ENCODE measurements at regions not wholly inside any gene's neighbourhood (a gene's known extent, or its start where the extent isn't known, plus 50 kb on each side); places are given as distances from the start of the nearest gene placed in this dataset.

DNA sequence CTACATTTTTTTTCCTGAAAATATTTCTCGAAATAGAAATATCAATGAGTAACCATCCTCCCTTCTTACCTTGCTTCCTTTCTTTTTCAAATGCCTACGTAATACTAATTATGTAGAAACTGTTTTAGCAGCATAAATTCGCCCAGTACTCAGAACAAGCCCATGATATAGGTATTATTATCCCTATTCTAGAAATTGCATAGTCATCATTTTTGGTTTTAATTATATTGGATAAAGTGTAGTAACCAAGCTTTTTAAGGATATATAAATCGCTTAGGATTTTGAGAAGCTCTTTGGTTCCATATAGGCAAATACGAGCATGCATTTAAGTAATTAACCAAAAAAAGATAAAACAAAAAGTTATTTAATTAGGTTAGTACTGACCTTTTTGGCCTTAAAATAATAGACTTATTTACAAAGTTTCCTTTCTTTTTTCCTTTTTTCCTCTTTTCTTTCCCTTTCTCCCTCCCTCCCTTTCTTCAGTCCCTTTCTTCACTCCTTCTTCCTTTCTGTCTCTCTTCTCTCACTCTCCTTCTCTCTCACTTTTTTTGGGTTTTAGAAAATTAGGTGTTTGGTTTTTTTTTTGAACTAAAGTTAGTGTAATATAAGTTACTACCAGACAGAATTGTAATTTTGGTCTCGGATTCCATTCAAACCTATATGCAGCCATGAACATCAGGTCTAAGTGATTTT, 457.7 kb downstream of the RFPL4B start:
- TF ChIP-seq, protein P1, sequence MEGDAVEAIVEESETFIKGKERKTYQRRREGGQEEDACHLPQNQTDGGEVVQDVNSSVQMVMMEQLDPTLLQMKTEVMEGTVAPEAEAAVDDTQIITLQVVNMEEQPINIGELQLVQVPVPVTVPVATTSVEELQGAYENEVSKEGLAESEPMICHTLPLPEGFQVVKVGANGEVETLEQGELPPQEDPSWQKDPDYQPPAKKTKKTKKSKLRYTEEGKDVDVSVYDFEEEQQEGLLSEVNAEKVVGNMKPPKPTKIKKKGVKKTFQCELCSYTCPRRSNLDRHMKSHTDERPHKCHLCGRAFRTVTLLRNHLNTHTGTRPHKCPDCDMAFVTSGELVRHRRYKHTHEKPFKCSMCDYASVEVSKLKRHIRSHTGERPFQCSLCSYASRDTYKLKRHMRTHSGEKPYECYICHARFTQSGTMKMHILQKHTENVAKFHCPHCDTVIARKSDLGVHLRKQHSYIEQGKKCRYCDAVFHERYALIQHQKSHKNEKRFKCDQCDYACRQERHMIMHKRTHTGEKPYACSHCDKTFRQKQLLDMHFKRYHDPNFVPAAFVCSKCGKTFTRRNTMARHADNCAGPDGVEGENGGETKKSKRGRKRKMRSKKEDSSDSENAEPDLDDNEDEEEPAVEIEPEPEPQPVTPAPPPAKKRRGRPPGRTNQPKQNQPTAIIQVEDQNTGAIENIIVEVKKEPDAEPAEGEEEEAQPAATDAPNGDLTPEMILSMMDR (IDR thresholded peaks at IDR 0.05): no peak
- TF ChIP-seq TCF7L2 (IDR thresholded peaks at IDR 0.05; ENCODE audit: low read depth, low read length) (no peak), POLR2AphosphoS5 (IDR thresholded peaks at IDR 0.05; ENCODE audit: low read depth, low read length) (no peak), SIN3A (IDR thresholded peaks at IDR 0.05; ENCODE audit: borderline replicate concordance, insufficient read depth, low read depth, low read length) (no peak)
- TF ChIP-seq, protein P2, sequence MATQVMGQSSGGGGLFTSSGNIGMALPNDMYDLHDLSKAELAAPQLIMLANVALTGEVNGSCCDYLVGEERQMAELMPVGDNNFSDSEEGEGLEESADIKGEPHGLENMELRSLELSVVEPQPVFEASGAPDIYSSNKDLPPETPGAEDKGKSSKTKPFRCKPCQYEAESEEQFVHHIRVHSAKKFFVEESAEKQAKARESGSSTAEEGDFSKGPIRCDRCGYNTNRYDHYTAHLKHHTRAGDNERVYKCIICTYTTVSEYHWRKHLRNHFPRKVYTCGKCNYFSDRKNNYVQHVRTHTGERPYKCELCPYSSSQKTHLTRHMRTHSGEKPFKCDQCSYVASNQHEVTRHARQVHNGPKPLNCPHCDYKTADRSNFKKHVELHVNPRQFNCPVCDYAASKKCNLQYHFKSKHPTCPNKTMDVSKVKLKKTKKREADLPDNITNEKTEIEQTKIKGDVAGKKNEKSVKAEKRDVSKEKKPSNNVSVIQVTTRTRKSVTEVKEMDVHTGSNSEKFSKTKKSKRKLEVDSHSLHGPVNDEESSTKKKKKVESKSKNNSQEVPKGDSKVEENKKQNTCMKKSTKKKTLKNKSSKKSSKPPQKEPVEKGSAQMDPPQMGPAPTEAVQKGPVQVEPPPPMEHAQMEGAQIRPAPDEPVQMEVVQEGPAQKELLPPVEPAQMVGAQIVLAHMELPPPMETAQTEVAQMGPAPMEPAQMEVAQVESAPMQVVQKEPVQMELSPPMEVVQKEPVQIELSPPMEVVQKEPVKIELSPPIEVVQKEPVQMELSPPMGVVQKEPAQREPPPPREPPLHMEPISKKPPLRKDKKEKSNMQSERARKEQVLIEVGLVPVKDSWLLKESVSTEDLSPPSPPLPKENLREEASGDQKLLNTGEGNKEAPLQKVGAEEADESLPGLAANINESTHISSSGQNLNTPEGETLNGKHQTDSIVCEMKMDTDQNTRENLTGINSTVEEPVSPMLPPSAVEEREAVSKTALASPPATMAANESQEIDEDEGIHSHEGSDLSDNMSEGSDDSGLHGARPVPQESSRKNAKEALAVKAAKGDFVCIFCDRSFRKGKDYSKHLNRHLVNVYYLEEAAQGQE (IDR thresholded peaks at IDR 0.05; ENCODE audit: insufficient read depth in 1 of 2, low read depth in 2 of 2, low read length in 1 of 2): no peak
- CTCF ChIA-PET: no interaction called here
- Histone ChIP-seq H3K27ac (ENCODE audit: low read length) (no peak overlapping the region), H3K36me3 (ENCODE audit: control insufficient read depth, insufficient read depth, low read length) (no peaks in the 10 kb centered on the region), H3K4me1 (ENCODE audit: control insufficient read depth, insufficient read depth, low read length) (no peaks in the 10 kb centered on the region), H3K4me3 (ENCODE audit: low read depth in 2 of 2, low read length in 2 of 2) (no peak overlapping the region), H3K27me3 (ENCODE audit: control insufficient read depth, insufficient read depth, low read length) (no peaks in the 10 kb centered on the region), H3K9me3 (ENCODE audit: control insufficient read depth, insufficient read depth, low read depth, low read length) (no peaks in the 10 kb centered on the region)
- intact Hi-C loops (cut with micrococcal nuclease; ENCODE audit: unreplicated experiment) (no loop called here), in situ Hi-C loops (cut with HindIII; ENCODE audit: low pct_unique_long_range_greater_than_20kb, low sequenced_read_pairs) (no loop called here)
- ATAC-seq (no peak), DNase-seq (ENCODE audit: low read depth, low spot score) (no peak)
- no TSS peak for BruUV-seq (replicated peaks)
- POLR2A ChIA-PET: no interaction called here

DNA sequence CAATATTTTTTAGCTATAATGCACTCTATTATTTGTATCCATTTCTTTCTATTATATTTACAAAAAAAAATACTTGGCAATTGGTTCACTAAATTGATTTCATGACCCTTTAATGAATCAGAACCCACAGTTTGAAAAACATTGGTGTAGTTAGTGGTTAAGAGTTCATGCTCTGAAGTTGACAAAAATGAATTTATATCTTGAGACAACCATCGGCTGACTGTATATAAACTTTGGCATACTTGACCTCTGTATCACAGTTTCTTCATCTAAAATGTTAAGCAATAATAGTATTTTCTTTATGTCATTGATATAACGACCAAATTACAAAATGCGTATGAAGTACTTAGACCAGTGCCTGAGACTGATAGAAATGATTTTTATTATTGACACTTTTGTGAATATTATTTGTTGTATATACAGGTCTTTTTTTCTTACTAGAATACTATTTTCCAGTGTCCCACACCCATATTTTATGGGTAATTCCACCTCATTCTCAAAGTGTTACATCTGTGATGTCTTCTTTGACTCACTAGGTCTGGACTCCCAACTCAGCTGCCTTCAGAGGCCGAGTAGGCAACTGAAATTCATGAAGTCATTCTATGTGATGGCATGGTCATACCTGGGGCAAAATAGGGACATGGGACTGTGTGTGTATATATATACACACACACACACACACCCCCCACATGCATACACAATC, 459.2 kb downstream of the RFPL4B start:
- no peaks in the 10 kb centered on the region for H3K4me1 ChIP-seq (ENCODE audit: control insufficient read depth, insufficient read depth, low read length)
- no peaks in the 10 kb centered on the region for H3K36me3 ChIP-seq (ENCODE audit: control insufficient read depth, insufficient read depth, low read length)
- no peak for DNase-seq (ENCODE audit: low read depth, low spot score)
- intact Hi-C loops (cut with micrococcal nuclease; ENCODE audit: unreplicated experiment): no loop called here
- no TSS peak for BruUV-seq (replicated peaks)
- TF ChIP-seq POLR2AphosphoS5 (IDR thresholded peaks at IDR 0.05; ENCODE audit: low read depth, low read length) (no peak), SIN3A (IDR thresholded peaks at IDR 0.05; ENCODE audit: borderline replicate concordance, insufficient read depth, low read depth, low read length) (no peak), TCF7L2 (IDR thresholded peaks at IDR 0.05; ENCODE audit: low read depth, low read length) (no peak)
- TF ChIP-seq, protein P1 (IDR thresholded peaks at IDR 0.05): no peak
- TF ChIP-seq, protein P2 (IDR thresholded peaks at IDR 0.05; ENCODE audit: insufficient read depth in 1 of 2, low read depth in 2 of 2, low read length in 1 of 2): no peak
- in situ Hi-C loops (cut with HindIII; ENCODE audit: low pct_unique_long_range_greater_than_20kb, low sequenced_read_pairs): no loop called here
- ChIA-PET CTCF (no interaction called here), POLR2A (no interaction called here)
- no peak overlapping the region for H3K27ac ChIP-seq (ENCODE audit: low read length)
- no peak overlapping the region for H3K4me3 ChIP-seq (ENCODE audit: low read depth in 2 of 2, low read length in 2 of 2)
- no peak for ATAC-seq
- no peaks in the 10 kb centered on the region for H3K9me3 ChIP-seq (ENCODE audit: control insufficient read depth, insufficient read depth, low read depth, low read length)
- H3K27me3 ChIP-seq (ENCODE audit: control insufficient read depth, insufficient read depth, low read length): no peaks in the 10 kb centered on the region
